Thoracic aorta (tissue), 2 donors: ENCODE measurements at regions not wholly inside any gene's neighbourhood (a gene's known extent, or its start where the extent isn't known, plus 50 kb on each side); places are given as distances from the start of the nearest gene placed in this dataset.

Source experiments
- ATAC-seq: fragments of 150-250 bp; one replicate; pipeline ENCODE4 v1.8.0; 2017; ENCODE audit warnings: low read depth; ENCODE audit not compliant: insufficient number of reproducible peaks, low FRiP score
- DNase-seq: peaks from one replicate; pipeline ENCODE4 v3.0.0-alpha.2; 2020; ENCODE audit warnings: low spot score
- H3K27ac ChIP-seq, 2 donors: fragments of 200-600 bp; sonication (generic); 1 replicate in 1 of 2; 2 replicates in 1 of 2; pipeline ENCODE4 v1.5.1; 2016; ENCODE audit warnings: mild to moderate bottlenecking in 2 of 2, moderate library complexity in 2 of 2
- H3K27me3 ChIP-seq: fragments of 200-600 bp; sonication (generic); replicated peaks from 2 replicates; pipeline ENCODE4 v1.6.0; 2016; ENCODE audit warnings: mild to moderate bottlenecking; ENCODE audit not compliant: insufficient read depth
- H3K36me3 ChIP-seq: fragments of 200-600 bp; sonication (generic); one replicate; pipeline ENCODE4 v1.5.1; 2016
- H3K4me1 ChIP-seq, 2 donors: fragments of 200-600 bp; sonication (generic); 1 replicate in 1 of 2; 2 replicates in 1 of 2; pipeline versions ENCODE4 v1.5.1 to v1.6.0; 2016; ENCODE audit warnings: low read depth in 2 of 2, mild to moderate bottlenecking in 1 of 2; ENCODE audit not compliant: control insufficient read depth in 1 of 2
- H3K4me3 ChIP-seq: fragments of 200-600 bp; sonication (generic); 2 replicates; pipeline ENCODE4 v1.5.1; 2016; ENCODE audit warnings: mild to moderate bottlenecking
- H3K9me3 ChIP-seq: fragments of 200-600 bp; sonication (generic); 2 replicates; pipeline ENCODE4 v1.5.1; 2016
- TF ChIP-seq, protein P1 (sequence below): fragments of 200-600 bp; sonication (generic); IDR thresholded peaks from one replicate; pipeline ENCODE4 v1.5.1; 2019; ENCODE audit warnings: antibody characterized with exemption

GRCh38 chr17:77568540-77568939 lies 390.0 kb upstream of the TNRC6C start:
- H3K27me3 ChIP-seq, result no peaks in the 10 kb centered on the region
- TF ChIP-seq, protein P1, sequence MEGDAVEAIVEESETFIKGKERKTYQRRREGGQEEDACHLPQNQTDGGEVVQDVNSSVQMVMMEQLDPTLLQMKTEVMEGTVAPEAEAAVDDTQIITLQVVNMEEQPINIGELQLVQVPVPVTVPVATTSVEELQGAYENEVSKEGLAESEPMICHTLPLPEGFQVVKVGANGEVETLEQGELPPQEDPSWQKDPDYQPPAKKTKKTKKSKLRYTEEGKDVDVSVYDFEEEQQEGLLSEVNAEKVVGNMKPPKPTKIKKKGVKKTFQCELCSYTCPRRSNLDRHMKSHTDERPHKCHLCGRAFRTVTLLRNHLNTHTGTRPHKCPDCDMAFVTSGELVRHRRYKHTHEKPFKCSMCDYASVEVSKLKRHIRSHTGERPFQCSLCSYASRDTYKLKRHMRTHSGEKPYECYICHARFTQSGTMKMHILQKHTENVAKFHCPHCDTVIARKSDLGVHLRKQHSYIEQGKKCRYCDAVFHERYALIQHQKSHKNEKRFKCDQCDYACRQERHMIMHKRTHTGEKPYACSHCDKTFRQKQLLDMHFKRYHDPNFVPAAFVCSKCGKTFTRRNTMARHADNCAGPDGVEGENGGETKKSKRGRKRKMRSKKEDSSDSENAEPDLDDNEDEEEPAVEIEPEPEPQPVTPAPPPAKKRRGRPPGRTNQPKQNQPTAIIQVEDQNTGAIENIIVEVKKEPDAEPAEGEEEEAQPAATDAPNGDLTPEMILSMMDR, result no peak
- H3K36me3 ChIP-seq, result no peaks in the 10 kb centered on the region
- DNase-seq, result no peak
- no peak for ATAC-seq
- H3K4me1 ChIP-seq, result peaks cover 8 to 29% of the 10 kb centered on the region in 2 donors
- no peak overlapping the region for H3K27ac ChIP-seq
- H3K4me3 ChIP-seq, result no peak overlapping the region
- H3K9me3 ChIP-seq, result no peaks in the 10 kb centered on the region

DNA sequence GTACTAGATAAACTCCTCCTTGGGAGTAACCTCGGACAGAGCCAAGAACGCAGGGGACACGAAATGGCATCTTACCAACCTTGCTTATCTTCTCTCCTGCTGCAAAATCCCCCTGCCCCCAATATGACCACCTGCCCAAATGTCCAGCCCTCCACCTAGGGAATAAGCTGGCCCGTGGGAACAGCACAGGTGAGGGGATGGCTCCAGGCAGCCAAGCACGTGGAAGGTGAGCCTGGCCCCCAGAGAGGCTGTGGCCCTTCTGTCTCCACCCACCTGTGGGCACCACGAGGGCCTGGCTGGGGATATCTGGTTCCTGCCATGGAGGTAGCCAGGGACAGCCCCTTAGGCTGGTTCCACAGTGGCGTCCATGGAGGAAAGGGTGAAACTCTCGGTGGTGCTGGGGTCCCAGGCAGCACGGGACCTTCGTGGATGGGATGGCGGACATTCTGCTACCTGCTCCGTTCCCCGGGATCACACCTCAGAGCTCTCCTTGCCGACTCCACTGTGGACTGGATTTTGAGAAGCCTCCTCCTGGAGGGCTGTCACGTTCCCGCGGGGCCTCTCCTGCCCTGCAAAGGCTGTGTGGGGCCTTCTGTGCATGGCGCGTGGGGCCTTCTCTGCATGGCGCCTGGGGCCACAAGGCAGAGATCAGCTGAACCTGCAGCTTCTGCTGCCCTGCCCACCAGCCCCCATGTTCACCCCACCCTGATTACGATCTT lies 388.5 kb upstream of the TNRC6C start:
- H3K4me1 ChIP-seq, result peaks cover 8 to 35% of the 10 kb centered on the region in 2 donors
- ATAC-seq (no peak), DNase-seq (no peak)

DNA sequence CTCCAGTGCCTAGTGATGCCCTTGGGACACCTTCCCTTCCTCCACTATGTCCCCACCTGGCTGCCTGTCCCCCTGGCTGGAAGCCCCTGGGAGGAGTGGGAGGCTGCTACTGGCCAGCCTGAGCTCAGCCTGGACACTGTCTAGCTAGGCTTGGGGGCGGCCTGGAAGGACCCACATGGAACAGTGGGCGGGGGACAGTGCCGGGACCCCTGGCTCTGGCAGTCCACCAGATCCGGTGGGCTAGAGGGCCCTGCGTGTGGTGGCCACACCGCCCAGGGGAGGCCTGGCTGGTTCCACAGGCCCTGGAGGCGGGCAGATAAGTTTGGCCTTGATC lies 388.0 kb upstream of the TNRC6C start:
- TF ChIP-seq, protein P1, result no peak
- no peaks in the 10 kb centered on the region for H3K9me3 ChIP-seq
- ATAC-seq (no peak), DNase-seq (no peak)
- H3K4me1 ChIP-seq, result peaks cover 8 to 35% of the 10 kb centered on the region in 2 donors
- H3K27me3 ChIP-seq, result no peaks in the 10 kb centered on the region
- H3K27ac ChIP-seq, result no peak overlapping the region
- no peaks in the 10 kb centered on the region for H3K36me3 ChIP-seq
- H3K4me3 ChIP-seq, result no peak overlapping the region

More for the DNA sequence above, 388.5 kb upstream of the TNRC6C start:
- H3K36me3 ChIP-seq, result no peaks in the 10 kb centered on the region
- H3K4me3 ChIP-seq, result no peak overlapping the region
- no peaks in the 10 kb centered on the region for H3K9me3 ChIP-seq
- H3K27me3 ChIP-seq, result no peaks in the 10 kb centered on the region
- no peak overlapping the region for H3K27ac ChIP-seq
- TF ChIP-seq, protein P1, result no peak

DNA sequence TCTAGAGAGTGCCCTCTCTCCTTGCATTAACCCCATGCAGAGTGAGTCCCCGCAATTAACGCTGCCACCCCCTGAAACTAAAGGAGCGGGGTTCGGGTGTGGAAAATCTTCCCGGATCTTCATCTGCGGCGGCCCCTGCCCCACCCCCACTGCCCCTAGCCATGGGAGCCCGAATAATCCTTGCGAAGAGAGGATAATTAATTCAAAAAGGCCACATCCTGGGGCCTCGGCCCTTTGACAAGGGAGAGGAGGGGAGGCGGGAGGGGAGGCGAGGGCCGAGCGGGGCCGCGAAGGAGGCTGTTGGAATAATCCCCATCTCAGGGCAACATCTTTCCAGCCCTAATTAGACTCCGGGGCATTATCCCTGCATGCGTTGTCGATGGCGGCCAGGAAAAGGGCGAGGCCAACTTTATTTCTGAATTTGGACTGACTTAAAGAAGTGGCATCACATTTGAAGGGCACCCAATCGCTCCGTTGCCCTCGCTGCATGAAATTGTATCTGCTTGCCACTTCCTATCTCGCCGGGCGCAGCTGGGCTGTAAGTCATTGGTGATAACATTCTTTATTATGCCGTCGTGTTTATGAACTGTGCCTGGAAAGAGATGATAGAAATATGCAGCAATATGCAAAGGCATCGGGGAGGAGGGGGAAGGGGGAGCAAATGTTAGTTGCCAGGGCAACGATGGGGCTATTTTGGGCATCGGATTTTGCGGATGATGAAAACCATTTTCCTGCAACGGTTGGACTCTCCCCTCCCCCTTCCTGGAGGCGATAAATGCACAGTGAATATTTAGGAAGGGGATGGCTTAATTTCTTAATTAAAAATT lies 387.1 kb upstream of the TNRC6C start:
- TF ChIP-seq, protein P1, result no peak
- Histone ChIP-seq H3K27me3 (no peaks in the 10 kb centered on the region), H3K36me3 (no peaks in the 10 kb centered on the region), H3K4me3 (peak overlapping the region; percentile 59), H3K27ac (no peak overlapping the region), H3K4me1 (peaks cover 8 to 35% of the 10 kb centered on the region in 2 donors), H3K9me3 (no peaks in the 10 kb centered on the region)
- ATAC-seq (no peak), DNase-seq (no peak)

GRCh38 chr17:77572065-77572601 lies 386.4 kb upstream of the TNRC6C start:
- Histone ChIP-seq H3K4me1 (peaks cover 8 to 35% of the 10 kb centered on the region in 2 donors), H3K27ac (no peak overlapping the region), H3K27me3 (no peaks in the 10 kb centered on the region), H3K9me3 (no peaks in the 10 kb centered on the region), H3K36me3 (no peaks in the 10 kb centered on the region), H3K4me3 (peak overlapping the region; percentile 59)
- no peak for ATAC-seq
- DNase-seq, result no peak
- TF ChIP-seq, protein P1, result no peak
